Activated T-helper 2 cell treated with anti-CD3 and anti-CD28 coated beads, Interferon-gamma antibody, Interleukin-2, Interleukin-4, amounts not matched to agents 10 μg/mL and 5 μg/mL and 100 μg/mL, durations not matched to agents 14 hours and 24 hours and 36 hours (primary cell): ENCODE measurements at regions not wholly inside any gene's neighbourhood (a gene's known extent, or its start where the extent isn't known, plus 50 kb on each side); places are given as distances from the start of the nearest gene placed in this dataset.

Source experiments
- DNase-seq: peaks from one replicate; pipeline ENCODE4 v3.0.0; 2021; ENCODE audit warnings: low spot score
- H3K27ac Mint-ChIP-seq: one replicate; pipeline ENCODE4 v1.8.0; 2021; ENCODE audit warnings: mixed read lengths
- H3K27me3 Mint-ChIP-seq: one replicate; pipeline ENCODE4 v1.8.0; 2021; ENCODE audit warnings: low read depth, mixed read lengths
- H3K36me3 Mint-ChIP-seq: one replicate; pipeline ENCODE4 v1.8.0; 2021; ENCODE audit warnings: low read depth, mixed read lengths
- H3K4me1 Mint-ChIP-seq: one replicate; pipeline ENCODE4 v1.8.0; 2021; ENCODE audit warnings: low read depth, mixed read lengths
- H3K4me3 Mint-ChIP-seq: one replicate; pipeline ENCODE4 v1.8.0; 2021; ENCODE audit warnings: low read depth, mild to moderate bottlenecking, moderate library complexity, mixed read lengths
- H3K9me3 Mint-ChIP-seq: one replicate; pipeline ENCODE4 v1.8.0; 2021; ENCODE audit warnings: mixed read lengths
- intact Hi-C: fragments of 100-400 bp; cut with micrococcal nuclease; formaldehyde crosslinking; loops from one replicate; pipeline ENCODE4 v1.15.1; 2023

DNA sequence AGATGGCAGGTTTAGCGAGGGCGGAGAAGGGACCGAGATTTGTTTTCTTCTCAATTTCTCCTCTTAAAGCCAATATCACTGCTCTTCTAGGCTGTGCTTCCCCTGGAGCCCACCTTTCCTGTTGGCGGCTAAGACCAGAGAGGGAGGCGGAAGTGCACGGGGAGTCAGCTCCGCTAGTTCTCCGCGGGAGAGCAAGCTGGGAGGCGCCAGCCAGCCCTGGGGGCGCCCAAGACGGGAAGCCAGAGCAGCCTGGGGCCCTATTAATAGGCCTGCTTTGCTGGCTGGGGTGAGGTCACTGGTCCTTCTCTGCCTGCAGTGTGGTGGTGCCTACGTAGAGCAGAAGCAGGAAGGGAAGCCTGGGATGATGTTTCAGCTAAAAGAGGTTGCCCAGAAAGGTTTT, 61.6 kb downstream of the LSM5 start:
- no peaks in the 10 kb centered on the region for H3K9me3 Mint-ChIP-seq
- intact Hi-C loops: no loop called here
- DNase-seq: no peak
- no peaks in the 10 kb centered on the region for H3K36me3 Mint-ChIP-seq
- no peak overlapping the region for H3K27ac Mint-ChIP-seq
- H3K4me3 Mint-ChIP-seq: no peak overlapping the region
- peaks cover 19% of the 10 kb centered on the region for H3K27me3 Mint-ChIP-seq
- no peaks in the 10 kb centered on the region for H3K4me1 Mint-ChIP-seq

DNA sequence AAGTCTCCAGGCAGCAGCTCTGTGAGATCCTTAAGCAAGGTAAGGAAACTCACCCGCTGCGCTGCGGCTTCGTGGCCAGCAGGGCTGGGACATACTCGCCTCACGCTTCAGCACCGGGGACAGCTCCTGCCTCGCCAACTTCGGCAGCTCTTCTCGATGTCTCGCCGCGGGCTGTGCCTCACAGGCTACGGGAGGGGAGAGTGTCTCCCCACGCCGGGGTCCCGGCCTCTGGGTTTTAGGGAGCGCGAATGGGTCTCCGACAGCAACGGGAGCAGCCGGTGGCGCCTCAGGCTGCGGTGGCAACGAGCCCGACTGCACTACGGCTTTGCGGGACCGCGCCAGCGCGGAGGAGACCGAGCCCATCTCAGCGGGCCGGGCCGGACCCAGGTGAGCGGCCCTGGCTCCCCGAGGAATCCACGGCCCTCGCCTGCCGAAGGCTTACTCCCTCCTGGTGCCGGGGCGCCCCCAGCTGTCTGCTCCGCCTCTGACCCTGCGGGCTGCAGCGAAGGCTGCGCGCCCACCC, 62.4 kb downstream of the LSM5 start:
- intact Hi-C loops: no loop called here
- Mint-ChIP-seq H3K4me3 (no peak overlapping the region), H3K36me3 (no peaks in the 10 kb centered on the region), H3K9me3 (no peaks in the 10 kb centered on the region), H3K4me1 (no peaks in the 10 kb centered on the region), H3K27ac (no peak overlapping the region), H3K27me3 (peaks cover 19% of the 10 kb centered on the region)
- peak; percentile 62 for DNase-seq

GRCh38 chr7:32416846-32417245, 73.3 kb downstream of the LSM5 start:
- Mint-ChIP-seq H3K27me3 (no peaks in the 10 kb centered on the region), H3K4me1 (no peaks in the 10 kb centered on the region), H3K4me3 (no peak overlapping the region), H3K36me3 (no peaks in the 10 kb centered on the region), H3K27ac (no peak overlapping the region), H3K9me3 (no peaks in the 10 kb centered on the region)
- intact Hi-C loops: no loop called here
- no peak for DNase-seq

GRCh38 chr7:32415936-32416335, 74.2 kb downstream of the LSM5 start:
- Mint-ChIP-seq H3K4me3 (no peak overlapping the region), H3K27me3 (no peaks in the 10 kb centered on the region), H3K27ac (no peak overlapping the region), H3K9me3 (no peaks in the 10 kb centered on the region), H3K36me3 (no peaks in the 10 kb centered on the region), H3K4me1 (no peaks in the 10 kb centered on the region)
- intact Hi-C loops: no loop called here
- no peak for DNase-seq

DNA sequence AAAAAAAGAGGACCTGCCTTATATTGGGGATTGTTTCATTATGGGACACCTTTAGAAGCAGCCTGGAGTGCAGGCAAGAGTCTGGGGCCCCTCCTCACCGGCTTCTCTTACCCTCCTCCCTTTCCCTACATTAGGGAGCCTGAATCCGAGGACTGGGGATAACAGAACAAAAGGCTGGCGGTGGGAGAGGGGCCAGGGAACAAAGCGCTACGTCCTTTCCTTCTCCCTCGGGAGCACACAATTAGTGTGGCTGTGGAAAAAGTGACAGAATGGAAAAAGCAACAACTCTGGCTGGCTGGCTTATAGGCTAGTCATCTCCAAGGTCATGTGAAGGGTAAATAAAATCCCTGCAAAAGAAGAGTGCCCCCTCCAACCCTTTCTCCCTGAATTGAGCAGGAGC, 74.7 kb downstream of the LSM5 start:
- intact Hi-C loops: no loop called here
- no peaks in the 10 kb centered on the region for H3K4me1 Mint-ChIP-seq
- no peak overlapping the region for H3K4me3 Mint-ChIP-seq
- no peaks in the 10 kb centered on the region for H3K36me3 Mint-ChIP-seq
- no peaks in the 10 kb centered on the region for H3K9me3 Mint-ChIP-seq
- H3K27me3 Mint-ChIP-seq: no peaks in the 10 kb centered on the region
- no peak for DNase-seq
- H3K27ac Mint-ChIP-seq: no peak overlapping the region

DNA sequence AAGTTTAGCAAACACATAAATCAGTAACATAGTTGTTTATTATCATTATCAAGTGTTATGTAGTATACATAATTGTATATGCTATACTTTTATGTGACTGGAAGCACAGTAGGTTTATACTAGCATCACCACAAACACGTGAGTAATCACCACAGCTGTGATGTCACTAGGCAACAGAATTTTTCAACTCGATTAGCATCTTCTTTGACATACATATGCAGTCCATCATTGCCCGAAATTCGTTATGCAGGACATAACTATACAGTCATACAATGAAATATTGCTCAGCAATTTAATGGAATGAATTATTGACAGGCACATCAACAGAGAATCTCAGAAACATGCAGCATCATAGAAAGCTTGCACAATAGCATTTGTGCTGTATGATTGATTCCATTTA, 77.7 kb downstream of the LSM5 start:
- intact Hi-C loops: no loop called here
- no peak overlapping the region for H3K4me3 Mint-ChIP-seq
- H3K27me3 Mint-ChIP-seq: no peaks in the 10 kb centered on the region
- H3K4me1 Mint-ChIP-seq: no peaks in the 10 kb centered on the region
- DNase-seq: no peak
- no peak overlapping the region for H3K27ac Mint-ChIP-seq
- H3K36me3 Mint-ChIP-seq: no peaks in the 10 kb centered on the region
- H3K9me3 Mint-ChIP-seq: no peaks in the 10 kb centered on the region

DNA sequence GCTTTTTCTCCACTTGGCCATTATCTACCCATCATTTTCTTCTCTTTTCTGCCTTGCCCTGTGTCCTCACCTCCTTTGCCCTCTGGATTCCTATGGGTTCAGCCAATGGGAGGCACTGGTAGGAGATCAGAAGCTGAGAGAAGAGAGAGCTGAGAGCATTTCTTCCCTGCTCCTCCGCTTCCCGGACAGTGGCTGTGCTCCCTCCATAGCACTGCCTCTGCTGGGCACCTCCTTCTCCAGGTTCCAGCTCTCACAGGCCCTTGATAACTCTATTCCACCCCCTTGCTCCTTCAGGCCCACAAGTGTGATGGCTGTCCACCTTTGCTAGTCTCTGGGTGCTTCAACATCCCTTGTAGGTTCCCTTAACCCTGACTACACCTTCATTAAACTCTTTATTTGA, 79.6 kb downstream of the LSM5 start:
- no peaks in the 10 kb centered on the region for H3K9me3 Mint-ChIP-seq
- H3K27me3 Mint-ChIP-seq: no peaks in the 10 kb centered on the region
- no peak overlapping the region for H3K27ac Mint-ChIP-seq
- DNase-seq: no peak
- no peaks in the 10 kb centered on the region for H3K4me1 Mint-ChIP-seq
- H3K4me3 Mint-ChIP-seq: no peak overlapping the region
- H3K36me3 Mint-ChIP-seq: no peaks in the 10 kb centered on the region
- intact Hi-C loops: no loop called here

DNA sequence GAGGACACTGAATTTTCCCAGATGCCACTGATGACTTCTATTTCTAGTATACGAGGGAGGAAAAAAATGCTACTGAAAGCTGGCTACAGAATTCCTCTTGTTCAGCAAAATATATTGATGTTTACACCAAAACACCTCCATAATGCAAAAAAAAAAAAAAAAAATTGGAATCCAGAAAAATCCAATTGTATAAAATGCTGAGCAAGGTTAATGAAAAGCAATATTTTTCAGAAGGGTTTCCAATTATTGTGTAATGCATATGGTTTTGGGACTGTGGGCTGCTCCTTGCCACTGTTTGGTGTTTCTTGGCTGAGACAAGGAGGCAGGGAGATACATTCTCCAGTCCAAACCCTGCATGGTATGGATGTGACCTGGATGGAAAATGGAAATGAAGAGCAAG, 83.8 kb downstream of the LSM5 start:
- intact Hi-C loops: no loop called here
- DNase-seq: no peak
- Mint-ChIP-seq H3K4me3 (no peak overlapping the region), H3K27ac (no peak overlapping the region), H3K9me3 (no peaks in the 10 kb centered on the region), H3K36me3 (no peaks in the 10 kb centered on the region), H3K27me3 (no peaks in the 10 kb centered on the region), H3K4me1 (no peaks in the 10 kb centered on the region)

- DNase-seq: no peak
- no peak overlapping the region for H3K27ac Mint-ChIP-seq
- H3K9me3 Mint-ChIP-seq: no peaks in the 10 kb centered on the region
- H3K27me3 Mint-ChIP-seq: no peaks in the 10 kb centered on the region
- H3K4me3 Mint-ChIP-seq: no peak overlapping the region
- H3K4me1 Mint-ChIP-seq: no peaks in the 10 kb centered on the region
- H3K36me3 Mint-ChIP-seq: no peaks in the 10 kb centered on the region
- intact Hi-C loops: no loop called here
Measured at GRCh38 chr7:32403463-32404229, 86.5 kb downstream of the LSM5 start.

DNA sequence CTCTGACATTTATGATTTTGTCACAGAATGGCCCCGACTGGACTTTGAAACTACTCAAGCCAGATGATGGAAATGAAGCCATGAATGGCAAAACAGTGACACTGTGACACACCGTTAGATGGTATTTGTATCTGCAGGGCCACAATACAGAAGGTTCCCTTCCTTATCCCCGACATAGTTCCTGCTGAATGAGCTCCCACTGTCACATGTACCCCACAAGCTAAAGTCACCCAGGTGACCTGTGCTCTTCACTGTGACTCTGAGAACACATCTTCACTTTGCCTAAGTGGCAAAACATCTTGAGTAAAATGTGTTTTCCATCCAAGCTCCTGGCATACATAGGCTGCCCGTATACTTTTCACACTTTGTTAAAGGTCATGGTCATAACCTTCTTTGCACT, 89.5 kb downstream of the LSM5 start:
- intact Hi-C loops: no loop called here
- no peak for DNase-seq
- Mint-ChIP-seq H3K27me3 (no peaks in the 10 kb centered on the region), H3K4me3 (no peak overlapping the region), H3K4me1 (no peaks in the 10 kb centered on the region), H3K9me3 (no peaks in the 10 kb centered on the region), H3K36me3 (no peaks in the 10 kb centered on the region), H3K27ac (no peak overlapping the region)

GRCh38 chr7:32399311-32399710, 90.9 kb downstream of the LSM5 start:
- DNase-seq: no peak
- no peaks in the 10 kb centered on the region for H3K27me3 Mint-ChIP-seq
- H3K4me1 Mint-ChIP-seq: no peaks in the 10 kb centered on the region
- no peaks in the 10 kb centered on the region for H3K9me3 Mint-ChIP-seq
- H3K36me3 Mint-ChIP-seq: no peaks in the 10 kb centered on the region
- no peak overlapping the region for H3K27ac Mint-ChIP-seq
- no peak overlapping the region for H3K4me3 Mint-ChIP-seq
- intact Hi-C loops: no loop called here

- H3K27ac Mint-ChIP-seq: no peak overlapping the region
- H3K4me1 Mint-ChIP-seq: no peaks in the 10 kb centered on the region
- H3K4me3 Mint-ChIP-seq: no peak overlapping the region
- intact Hi-C loops: no loop called here
- DNase-seq: no peak
- H3K9me3 Mint-ChIP-seq: no peaks in the 10 kb centered on the region
- no peaks in the 10 kb centered on the region for H3K36me3 Mint-ChIP-seq
- no peaks in the 10 kb centered on the region for H3K27me3 Mint-ChIP-seq
Measured at GRCh38 chr7:32395168-32395567, 95.0 kb downstream of the LSM5 start.

DNA sequence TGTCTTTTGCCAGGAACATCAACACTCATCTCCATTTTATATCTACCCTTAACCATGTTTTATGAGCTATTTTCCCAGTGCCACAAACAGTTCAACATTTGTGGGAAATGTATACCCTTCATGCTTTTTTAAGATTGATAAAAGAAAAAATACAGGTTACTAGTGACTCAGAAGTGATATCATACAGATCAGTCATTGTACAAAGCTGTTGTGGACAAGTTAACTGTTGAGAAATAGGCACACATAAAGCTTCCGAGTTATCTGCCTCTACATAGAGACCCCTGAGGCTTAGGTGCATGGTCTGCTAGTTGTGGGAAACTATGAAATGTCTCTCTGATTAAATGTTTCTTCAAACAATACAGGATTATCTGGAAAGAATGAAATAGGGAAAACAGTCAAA, 96.3 kb downstream of the LSM5 start:
- DNase-seq: no peak
- no peaks in the 10 kb centered on the region for H3K27me3 Mint-ChIP-seq
- no peaks in the 10 kb centered on the region for H3K36me3 Mint-ChIP-seq
- H3K9me3 Mint-ChIP-seq: no peaks in the 10 kb centered on the region
- no peaks in the 10 kb centered on the region for H3K4me1 Mint-ChIP-seq
- intact Hi-C loops: no loop called here
- H3K4me3 Mint-ChIP-seq: no peak overlapping the region
- no peak overlapping the region for H3K27ac Mint-ChIP-seq

- H3K27me3 Mint-ChIP-seq: no peaks in the 10 kb centered on the region
- no peaks in the 10 kb centered on the region for H3K9me3 Mint-ChIP-seq
- H3K27ac Mint-ChIP-seq: no peak overlapping the region
- no peaks in the 10 kb centered on the region for H3K36me3 Mint-ChIP-seq
- intact Hi-C loops: no loop called here
- H3K4me3 Mint-ChIP-seq: no peak overlapping the region
- DNase-seq: no peak
- H3K4me1 Mint-ChIP-seq: no peaks in the 10 kb centered on the region
Measured at GRCh38 chr7:32390210-32390609, 100.0 kb downstream of the LSM5 start.
